RPMI8226 (cell line): ENCODE measurements at regions not wholly inside any gene's neighbourhood (a gene's known extent, or its start where the extent isn't known, plus 50 kb on each side); places are given as distances from the start of the nearest gene placed in this dataset.
"Not testable (repeated sequence)": the region's sequence is repeated elsewhere in the genome, so short reads cannot be mapped to it uniquely, and the experiment has no call there.

Experiments
- DNase-seq: peaks from one replicate; pipeline ENCODE4 v3.0.0-alpha.2; 2015

GRCh38 chr13:65470781-65471180 is 1759.4 kb downstream of the PCDH9 start:
- DNase-seq = no peak

- no peak for DNase-seq
These were observed 1761.5 kb downstream of the PCDH9 start for GRCh38 chr13:65468628-65469027.

- no peak for DNase-seq
These were observed 1768.5 kb downstream of the PCDH9 start for GRCh38 chr13:65461590-65461989.

DNA sequence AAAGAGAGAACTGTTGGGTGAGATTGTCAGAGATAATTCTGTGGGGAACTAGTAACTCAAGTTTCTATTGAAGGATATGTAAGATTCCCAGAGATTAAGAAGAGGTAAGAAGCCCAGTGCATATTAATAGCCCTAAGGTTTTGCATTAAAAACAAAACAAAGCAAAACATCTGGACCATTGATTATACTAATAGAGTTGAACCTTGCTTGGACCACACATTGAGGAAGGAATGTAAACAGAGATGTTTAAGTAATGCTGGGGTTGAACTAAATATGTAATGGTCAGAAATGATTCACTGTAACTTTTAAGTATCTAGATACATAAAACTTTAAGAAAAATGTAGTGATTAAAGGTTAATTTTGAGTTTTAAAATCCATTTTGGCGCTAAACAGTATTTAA is 1770.0 kb downstream of the PCDH9 start:
- no peak for DNase-seq

GRCh38 chr13:65456150-65456912 is 1773.8 kb downstream of the PCDH9 start:
- DNase-seq = no peak

GRCh38 chr13:65454403-65454802 is 1775.7 kb downstream of the PCDH9 start:
- peak; percentile 17 for DNase-seq

GRCh38 chr13:65453982-65454381 is 1776.2 kb downstream of the PCDH9 start:
- DNase-seq = peak; percentile 48

GRCh38 chr13:65445340-65445739 is 1784.8 kb downstream of the PCDH9 start:
- DNase-seq = no peak

DNA sequence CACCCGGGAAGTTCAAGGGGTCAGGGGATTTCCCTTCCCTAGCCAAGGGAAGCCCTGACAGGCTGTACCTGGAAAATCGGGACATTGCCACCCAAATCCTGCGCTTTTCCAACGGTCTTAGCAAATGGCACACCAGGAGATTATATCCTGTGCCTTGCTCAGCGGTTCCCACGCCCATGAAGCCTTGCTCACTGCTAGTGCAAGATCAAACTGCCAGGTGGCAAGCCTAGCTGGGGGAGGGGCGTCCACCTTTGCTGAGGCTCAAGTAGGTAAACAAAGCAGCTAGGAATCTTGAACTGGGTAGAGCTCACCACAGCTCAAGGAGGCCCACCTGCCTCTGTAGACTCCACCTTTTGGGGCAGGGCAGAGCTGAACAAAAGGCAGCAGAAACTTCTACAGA is 1794.5 kb downstream of the PCDH9 start:
- DNase-seq = no peak

DNA sequence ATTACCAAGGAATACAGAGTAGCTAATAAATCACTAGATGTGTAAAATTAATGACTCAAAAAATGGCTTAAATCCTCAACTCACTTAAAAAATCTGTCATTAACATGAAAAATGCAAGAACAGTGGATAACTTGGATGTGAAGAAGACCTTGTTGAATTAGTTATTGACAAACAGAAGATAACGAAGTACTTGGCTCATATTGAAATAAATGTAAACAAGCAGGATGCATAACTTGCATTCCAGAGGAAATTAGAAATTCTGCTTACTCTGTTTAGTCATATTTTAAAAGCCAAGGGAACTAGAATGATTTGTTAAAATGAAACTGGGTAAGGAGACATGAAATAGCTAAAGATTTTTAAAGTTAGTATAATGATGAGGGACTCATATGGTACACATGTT is 1812.2 kb downstream of the PCDH9 start:
- DNase-seq = no peak

DNA sequence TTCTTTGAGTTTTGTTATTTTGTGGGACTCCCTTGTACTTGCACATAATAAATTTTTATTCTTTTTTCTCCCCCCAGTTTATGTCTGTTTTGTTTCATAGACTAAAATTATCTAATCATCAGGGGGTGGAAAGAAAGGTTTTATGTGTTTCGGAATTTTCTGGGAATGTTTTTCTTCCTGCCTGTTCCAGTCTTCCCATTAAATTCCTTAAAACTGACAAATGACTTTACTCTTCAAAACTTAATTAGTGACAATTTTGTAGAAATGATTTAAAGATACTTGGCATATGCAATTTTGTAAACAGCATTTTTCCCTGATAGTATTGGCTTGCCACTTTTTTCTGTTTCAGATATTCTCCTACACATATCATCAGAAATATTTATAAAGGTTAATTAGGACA is 1813.4 kb downstream of the PCDH9 start:
- no peak for DNase-seq

GRCh38 chr13:65414187-65414586 is 1815.9 kb downstream of the PCDH9 start:
- DNase-seq = no peak

DNA sequence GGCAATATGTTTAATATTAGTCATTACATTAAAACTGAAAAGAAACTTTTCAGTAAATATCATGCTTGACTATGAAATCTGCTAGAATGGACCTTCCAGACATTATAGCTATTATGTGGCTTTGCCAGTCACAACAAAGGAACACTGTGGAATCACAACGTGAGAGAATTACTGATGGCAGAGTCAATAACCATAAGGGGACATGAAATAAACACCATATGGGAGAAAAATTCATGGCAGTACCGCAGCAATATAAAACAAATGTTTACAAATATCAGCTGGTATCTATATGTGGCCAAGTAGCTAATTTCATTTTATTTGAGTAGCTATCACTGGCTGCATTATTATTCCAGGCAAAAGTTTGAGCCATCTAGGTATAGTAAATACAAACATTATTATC is 1818.6 kb downstream of the PCDH9 start:
- DNase-seq = no peak

DNA sequence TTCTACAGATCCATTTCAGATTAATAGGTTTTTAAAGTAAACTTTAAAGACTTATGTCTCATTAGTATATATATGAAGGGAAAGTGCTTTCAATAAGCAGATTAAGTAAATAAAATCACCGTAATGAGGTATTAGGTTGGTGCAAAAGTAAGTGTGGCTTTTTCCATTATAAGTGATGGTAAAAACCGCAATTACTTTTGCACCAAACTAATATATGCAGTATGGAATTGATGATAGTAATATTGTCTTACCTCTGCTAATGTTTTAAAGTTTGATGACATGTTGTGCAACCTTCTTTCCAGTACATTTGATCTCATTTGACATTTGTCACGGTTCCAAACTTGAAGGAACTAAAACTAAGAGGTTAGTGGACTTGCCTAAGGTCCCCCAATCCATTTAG is 1819.3 kb downstream of the PCDH9 start:
- no peak for DNase-seq

DNA sequence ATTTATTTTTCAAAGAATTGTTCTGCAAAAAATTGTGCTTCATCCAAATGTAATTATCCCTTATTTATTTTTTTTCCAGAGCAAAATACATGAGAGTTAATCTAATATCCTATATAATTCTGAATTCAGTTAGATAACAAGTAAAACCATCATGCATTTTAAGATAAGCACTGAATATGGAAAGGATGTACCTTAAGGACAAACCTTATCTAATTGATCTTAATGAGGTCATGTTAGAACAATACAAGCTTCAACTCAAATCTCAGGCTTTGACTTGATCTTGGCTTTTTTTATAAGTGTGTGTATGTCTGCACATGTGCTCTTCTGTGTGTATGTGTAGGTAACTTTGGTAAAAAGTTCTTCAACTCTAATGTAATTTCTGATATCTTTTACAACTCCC is 1828.8 kb downstream of the PCDH9 start:
- no peak for DNase-seq

DNA sequence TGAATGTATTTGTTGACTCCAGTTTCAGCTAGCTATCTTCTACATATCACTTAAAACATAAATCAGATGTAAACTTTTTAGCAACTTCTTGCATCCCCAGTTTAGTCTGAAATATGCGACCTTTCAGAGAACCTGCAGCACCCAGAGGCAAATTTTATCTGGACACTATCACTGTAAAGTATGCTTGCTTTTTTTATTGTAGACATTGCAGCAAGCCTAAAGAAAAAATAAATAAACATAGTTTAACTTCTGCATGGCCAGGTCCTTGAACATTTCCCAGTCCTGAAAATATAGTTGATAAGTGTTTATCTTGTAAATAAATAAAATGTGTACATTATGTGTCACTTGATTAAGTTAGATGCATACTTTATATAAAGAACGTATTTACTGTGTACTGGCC is 1829.4 kb downstream of the PCDH9 start:
- DNase-seq = no peak

DNA sequence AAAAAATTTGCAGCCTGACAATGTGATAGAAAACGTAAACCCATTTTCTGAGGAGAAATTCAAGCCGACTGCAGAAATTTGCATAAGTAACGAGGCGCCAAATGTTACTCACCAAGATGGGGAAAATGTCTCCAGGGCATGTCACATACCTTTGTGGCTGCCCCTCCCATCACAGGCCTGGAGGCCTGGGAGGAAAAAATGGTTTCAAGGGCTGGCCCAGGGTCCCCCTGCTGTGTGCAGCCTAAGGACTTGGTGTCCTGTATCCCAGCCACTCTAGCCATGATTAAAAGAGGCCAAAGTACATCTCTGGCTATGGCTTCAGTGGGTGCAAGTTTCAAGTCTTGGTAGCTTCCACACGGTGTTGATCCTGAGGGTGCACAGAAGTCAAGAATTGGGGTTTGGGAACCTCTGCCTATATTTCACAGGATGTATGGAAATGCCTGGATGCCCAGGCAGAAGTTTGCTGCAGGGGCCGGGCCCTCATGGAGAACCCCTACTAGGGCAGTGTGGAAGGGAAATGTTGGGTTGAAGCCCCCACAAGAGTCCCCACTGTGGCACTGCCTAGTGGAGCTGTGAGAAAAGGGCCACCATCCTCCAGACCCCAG is 1842.3 kb downstream of the PCDH9 start:
- no peak for DNase-seq

DNA sequence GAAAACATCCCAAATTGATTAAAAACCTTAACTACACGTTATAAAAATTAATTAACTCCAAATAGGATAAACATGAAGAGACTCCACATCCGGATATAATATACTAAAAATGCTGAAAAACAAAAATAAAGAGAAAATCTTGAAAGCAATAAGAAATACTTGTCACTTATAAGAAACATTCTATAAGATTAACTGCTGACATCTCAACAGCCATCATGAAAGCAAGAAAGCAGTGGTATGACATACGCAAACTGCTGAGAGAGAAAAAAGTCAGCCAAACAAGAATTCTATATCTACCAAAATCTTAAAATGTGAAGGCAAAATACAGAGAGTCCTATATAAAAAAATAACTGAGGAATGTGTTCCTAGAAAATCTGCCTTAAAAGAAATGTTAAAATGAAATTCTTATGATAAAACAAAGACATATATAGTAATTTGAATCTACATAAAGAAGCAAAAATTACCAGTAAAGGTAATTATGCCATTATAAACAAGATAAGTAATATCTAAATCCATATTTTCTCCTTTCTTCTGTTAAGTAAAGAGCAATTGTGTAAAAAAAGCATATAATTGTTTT is 1851.1 kb downstream of the PCDH9 start:
- no peak for DNase-seq

GRCh38 chr13:65378484-65378883 is 1851.7 kb downstream of the PCDH9 start:
- DNase-seq = no peak

GRCh38 chr13:65368832-65369231 is 1861.3 kb downstream of the PCDH9 start:
- no peak for DNase-seq

DNA sequence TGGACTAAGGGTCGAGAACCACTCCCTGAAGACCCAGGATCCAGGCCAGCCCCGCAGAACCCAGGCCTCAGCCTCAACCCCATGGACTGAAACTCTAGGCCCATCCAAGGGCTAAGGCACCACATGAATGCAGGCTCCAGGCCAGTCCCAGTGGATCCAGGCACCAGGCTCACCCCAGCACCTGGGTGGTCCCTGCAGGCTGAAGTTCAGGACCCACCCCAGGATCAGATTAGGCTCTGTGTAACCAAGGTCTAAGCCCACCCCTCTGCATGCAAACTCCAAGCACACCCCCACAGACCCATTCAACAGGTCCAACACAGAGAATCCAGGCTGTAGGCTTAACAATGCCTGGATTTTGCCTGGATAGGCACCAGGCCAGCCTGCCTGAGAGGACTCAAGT is 1876.2 kb downstream of the PCDH9 start:
- no peak for DNase-seq

DNA sequence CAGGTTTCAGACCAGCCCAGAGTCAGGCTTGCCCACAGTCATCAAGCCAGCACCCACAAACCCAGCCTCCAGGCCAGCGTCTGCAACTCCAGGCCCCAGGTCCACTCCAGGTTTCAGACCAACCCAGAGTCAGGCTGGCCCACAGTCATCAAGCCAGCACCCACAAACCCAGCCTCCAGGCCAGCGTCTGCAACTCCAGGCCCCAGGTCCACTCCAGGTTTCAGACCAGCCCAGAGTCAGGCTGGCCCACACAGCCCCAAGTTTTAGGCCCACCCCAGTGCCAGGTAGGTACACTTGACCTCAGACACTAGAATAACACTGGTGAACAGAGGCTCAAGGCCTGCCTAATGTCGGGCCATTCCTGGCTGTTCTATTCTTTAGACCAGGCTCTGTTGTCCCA is 1877.0 kb downstream of the PCDH9 start:
- DNase-seq = not testable (repeated sequence)

GRCh38 chr13:65347420-65348030 is 1882.6 kb downstream of the PCDH9 start:
- DNase-seq = no peak
